ENCODE measurements at regions not wholly inside any gene's neighbourhood (a gene's known extent, or its start where the extent isn't known, plus 50 kb on each side); places are given as distances from the start of the nearest gene placed in this dataset.

DNA sequence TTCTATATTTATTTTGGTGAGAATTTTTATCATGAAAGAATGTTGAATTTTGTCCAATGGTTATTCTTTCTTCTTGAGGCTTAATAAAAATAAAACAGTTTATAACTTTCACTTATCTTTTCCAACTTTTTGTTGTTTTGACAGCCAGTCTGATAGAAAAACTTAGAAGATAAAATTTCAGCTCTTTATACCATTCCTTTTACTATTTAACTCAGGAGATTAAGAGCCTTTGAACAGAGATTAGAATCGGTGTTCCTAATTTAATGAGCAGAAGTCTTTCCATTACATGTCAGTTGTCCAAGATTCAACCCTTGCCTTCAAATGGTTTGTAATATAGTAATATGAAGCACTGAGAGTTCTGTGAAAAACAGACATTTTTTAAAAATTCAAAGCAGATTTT lies 97.8 kb upstream of the SEC61G start:
- TF ChIP-seq, protein P1, sequence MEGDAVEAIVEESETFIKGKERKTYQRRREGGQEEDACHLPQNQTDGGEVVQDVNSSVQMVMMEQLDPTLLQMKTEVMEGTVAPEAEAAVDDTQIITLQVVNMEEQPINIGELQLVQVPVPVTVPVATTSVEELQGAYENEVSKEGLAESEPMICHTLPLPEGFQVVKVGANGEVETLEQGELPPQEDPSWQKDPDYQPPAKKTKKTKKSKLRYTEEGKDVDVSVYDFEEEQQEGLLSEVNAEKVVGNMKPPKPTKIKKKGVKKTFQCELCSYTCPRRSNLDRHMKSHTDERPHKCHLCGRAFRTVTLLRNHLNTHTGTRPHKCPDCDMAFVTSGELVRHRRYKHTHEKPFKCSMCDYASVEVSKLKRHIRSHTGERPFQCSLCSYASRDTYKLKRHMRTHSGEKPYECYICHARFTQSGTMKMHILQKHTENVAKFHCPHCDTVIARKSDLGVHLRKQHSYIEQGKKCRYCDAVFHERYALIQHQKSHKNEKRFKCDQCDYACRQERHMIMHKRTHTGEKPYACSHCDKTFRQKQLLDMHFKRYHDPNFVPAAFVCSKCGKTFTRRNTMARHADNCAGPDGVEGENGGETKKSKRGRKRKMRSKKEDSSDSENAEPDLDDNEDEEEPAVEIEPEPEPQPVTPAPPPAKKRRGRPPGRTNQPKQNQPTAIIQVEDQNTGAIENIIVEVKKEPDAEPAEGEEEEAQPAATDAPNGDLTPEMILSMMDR (IDR thresholded peaks at IDR 0.05) = no peak

DNA sequence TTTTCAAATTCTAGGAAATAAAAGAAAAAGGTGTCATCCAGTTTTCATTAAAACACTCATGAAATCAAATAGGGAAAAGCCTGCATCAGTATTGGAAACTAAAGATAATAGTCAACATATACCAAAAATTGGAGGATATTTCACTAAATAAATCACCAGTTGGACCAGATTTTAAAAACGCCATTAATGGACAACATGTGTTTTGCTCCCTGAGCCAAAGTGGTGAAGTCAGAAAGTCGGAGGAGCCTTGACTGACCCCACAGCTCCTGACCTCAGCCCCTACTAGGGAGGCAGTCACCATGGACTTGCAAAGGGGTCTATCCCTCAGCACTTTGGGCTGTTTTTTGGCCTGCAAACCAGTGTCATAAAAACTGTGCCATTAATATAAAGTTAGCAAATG lies 98.3 kb upstream of the SEC61G start:
- TF ChIP-seq, protein P1 (IDR thresholded peaks at IDR 0.05) = no peak

DNA sequence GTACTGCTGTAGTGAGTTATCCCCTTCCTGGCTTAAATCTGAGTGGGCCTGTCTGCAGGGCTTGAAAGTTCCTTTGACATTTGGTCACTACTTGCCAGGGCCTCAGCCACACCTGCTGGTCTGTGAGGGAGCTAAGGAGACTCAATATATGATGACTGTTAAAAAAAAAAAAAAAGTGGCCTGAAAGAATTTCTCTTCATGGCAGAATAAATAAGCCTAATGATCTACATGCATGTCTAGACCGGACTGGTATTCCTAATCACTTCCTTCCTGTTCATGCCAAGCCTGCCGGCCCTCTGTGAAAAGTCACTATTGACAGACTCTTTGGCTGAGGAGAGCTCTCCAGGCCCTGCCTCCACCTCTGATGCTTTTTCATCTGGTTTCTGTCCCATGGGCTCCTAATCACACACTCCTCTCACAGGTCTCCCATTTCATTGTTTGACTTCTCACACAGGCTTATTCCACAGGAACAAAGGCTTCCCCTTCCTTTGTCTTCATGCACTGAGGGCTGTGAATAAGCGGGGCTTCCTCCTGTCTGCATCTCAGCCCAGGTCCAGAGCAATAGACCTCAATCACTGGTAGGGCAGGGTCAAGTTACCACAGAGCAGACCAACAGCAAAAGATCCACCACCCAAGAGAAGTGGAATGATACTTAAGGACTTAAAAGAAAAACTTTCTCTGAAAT lies 99.1 kb upstream of the SEC61G start:
- TF ChIP-seq, protein P1 (IDR thresholded peaks at IDR 0.05) = no peak

DNA sequence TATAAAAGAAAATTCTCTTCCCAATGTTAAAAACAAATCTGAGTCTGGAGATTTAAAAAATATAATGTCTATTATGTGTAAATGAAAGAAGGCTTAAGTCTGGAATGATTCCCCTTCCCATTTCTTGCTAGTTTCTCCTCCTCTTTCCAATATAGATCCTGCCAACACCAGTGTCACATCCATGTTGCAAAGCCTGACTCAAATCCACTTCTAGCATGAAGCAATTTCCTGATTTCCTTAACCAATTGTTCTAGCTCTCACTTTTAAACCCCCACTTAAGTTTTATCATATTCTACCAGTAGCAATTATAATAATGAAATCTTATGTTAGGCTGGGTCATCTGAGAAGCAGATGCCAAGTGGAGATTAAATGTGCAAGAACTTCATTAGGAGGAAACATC lies 100.1 kb upstream of the SEC61G start:
- TF ChIP-seq, protein P1 (IDR thresholded peaks at IDR 0.05) = no peak

DNA sequence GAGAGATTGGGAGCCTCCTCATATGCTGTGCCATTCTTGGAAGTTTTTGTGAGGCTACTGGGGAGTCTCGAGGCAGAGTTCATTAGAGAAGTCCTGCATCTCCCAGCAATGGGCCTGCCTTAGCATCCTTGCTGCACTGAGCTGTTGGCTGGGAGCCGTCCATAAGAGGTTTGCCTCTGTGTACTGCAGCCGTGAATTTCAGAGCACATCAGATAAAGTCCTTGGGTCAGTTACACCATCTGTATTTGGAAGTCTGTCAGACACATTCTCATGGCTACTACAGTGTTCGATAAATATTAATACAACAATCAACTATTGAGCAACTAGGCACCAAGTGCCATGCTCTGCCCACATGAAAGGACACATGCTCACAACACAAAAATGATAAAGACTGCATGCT lies 100.5 kb upstream of the SEC61G start:
- TF ChIP-seq, protein P1 (IDR thresholded peaks at IDR 0.05) = no peak

DNA sequence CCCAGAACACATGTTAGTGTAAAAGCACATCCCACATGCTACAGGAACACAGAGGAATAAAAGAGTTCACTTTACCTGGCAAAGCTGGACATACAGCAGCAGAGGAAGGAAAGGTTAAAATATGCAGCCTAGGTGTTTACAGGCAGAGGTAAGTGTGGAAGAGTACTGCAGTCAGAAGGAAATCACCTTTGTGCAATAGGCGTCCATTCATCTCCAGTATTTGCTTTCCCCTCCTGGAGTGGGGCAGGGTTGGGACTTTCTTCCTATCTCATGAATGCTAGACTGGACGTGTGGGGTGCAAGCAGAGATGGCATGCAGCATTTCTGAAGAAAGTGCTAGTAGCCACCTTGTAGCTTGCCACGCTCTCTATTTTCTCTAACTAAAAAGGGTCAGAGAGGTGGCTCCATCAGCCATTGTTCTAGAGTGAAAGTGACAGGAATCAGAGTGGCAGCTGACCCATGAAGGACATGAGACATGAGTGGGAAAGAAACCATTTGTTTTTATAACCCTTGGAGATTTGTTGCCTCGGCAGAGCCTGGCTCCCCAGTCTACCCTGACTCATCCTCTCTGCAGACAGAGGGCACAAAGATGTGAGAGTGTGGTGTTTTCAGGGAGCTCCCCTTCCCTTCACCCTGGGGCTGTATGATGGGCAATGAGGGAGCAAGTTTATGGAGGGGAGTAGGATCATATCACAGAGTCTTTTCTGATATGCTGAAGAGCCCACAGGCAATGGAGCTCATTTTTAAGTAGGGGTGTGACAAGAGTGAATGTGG lies 101.2 kb upstream of the SEC61G start:
- TF ChIP-seq, protein P1 (IDR thresholded peaks at IDR 0.05) = no peak

DNA sequence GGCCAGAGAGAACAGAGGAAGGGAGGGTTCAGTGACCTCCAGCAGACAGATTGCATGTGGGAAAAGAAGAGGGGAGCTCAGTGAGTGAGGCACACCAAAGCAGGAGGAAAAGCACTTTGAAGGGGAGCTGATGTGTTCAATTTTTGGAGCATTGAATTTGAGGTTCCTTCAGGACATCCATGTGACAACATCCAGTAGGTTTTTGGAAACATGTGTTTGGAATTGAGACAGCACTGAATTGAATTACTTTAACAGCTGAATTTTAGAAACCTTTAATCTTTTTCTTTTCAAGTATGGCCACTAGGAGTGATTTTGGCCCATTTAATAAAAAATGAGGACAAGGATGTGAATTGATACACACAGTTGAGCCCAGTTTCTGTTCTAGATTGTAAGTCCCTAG lies 101.8 kb upstream of the SEC61G start:
- TF ChIP-seq, protein P1 (IDR thresholded peaks at IDR 0.05) = no peak

All from LNCAP (cell line).